ENCODE measurements at regions not wholly inside any gene's neighbourhood (a gene's known extent, or its start where the extent isn't known, plus 50 kb on each side); places are given as distances from the start of the nearest gene placed in this dataset.
"Not testable (repeated sequence)": the region's sequence is repeated elsewhere in the genome, so short reads cannot be mapped to it uniquely, and the experiment has no call there.

DNA sequence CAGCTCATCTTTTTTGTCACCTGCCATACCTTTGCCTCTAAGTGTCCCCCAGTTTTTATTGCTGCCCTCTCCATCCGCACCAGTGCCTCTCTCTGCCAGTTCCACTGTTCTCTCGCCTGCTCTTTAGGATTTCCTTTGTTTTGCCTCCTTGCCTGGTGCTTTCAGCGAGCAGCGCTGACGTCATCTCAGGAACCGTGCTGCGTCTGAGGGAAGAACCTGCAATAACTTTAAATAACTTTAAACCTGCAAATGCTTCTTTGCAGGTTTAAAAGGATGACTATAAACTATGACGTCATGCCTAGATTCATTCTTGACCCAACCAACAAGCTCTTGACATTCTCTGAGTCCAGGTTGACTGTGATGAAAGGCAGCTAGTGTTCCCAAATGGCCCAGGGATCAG lies 105.1 kb downstream of the LRRC74B start:
- POLR2A ChIA-PET, result not testable (repeated sequence)

DNA sequence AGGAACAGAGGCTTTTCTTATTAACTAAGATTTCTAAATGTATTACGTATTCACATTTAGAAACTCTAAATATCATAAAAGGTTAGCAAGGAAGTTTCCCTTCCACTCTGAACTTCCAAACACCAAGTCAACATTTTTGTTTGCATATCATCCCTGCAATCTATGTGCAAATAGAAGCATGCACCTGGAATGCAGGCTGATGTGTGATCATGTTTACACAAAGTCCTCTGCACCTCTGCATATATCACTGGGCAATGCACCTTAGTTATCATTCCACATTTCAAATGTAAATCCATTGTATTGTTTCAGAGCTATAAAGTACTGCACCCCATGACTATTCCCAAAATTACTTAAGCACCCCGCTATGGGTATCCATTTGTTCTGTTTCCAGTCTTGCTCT lies 142.1 kb downstream of the LRRC74B start:
- H3K27me3 Mint-ChIP-seq; H3K4me1 Mint-ChIP-seq; H3K9me3 ChIP-seq; H3K36me3 ChIP-seq (ENCODE audit: control insufficient read depth in 2 of 2, extremely low read depth in 1 of 2, insufficient read depth in 1 of 2, low read length in 1 of 2); H3K27ac ChIP-seq (ENCODE audit: low read length); H3K9me3 Mint-ChIP-seq; DNase-seq; POLR2A ChIA-PET; H3K27ac Mint-ChIP-seq; ATAC-seq (replicated peaks in 1 of 4); H3K27me3 ChIP-seq (replicated peaks in 1 of 2; ENCODE audit: control insufficient read depth in 2 of 2, extremely low read depth in 1 of 2, insufficient read depth in 2 of 2, low read length in 1 of 2); H3K4me3 ChIP-seq (ENCODE audit: control insufficient read depth in 1 of 2, extremely low read depth in 1 of 2, low read length in 1 of 2); H3K4me1 ChIP-seq (ENCODE audit: control insufficient read depth in 1 of 2, extremely low read depth in 1 of 2, insufficient read depth in 2 of 2, low read length in 2 of 2); CTCF ChIA-PET; H3K4me3 Mint-ChIP-seq; H3K36me3 Mint-ChIP-seq: not testable (repeated sequence)
- WGBS (ENCODE audit: insufficient coverage), result no CpG with 5 or more reads among the region's 2 CpGs

More for the DNA sequence above, 105.1 kb downstream of the LRRC74B start:
- H3K36me3 Mint-ChIP-seq; CTCF ChIA-PET; H3K27me3 Mint-ChIP-seq; H3K4me1 ChIP-seq (ENCODE audit: control insufficient read depth in 1 of 2, extremely low read depth in 1 of 2, insufficient read depth in 2 of 2, low read length in 2 of 2); H3K4me3 ChIP-seq (ENCODE audit: control insufficient read depth in 1 of 2, extremely low read depth in 1 of 2, low read length in 1 of 2); H3K27me3 ChIP-seq (replicated peaks in 1 of 2; ENCODE audit: control insufficient read depth in 2 of 2, extremely low read depth in 1 of 2, insufficient read depth in 2 of 2, low read length in 1 of 2); H3K27ac ChIP-seq (ENCODE audit: low read length); H3K27ac Mint-ChIP-seq; H3K4me1 Mint-ChIP-seq; H3K36me3 ChIP-seq (ENCODE audit: control insufficient read depth in 2 of 2, extremely low read depth in 1 of 2, insufficient read depth in 1 of 2, low read length in 1 of 2); H3K9me3 Mint-ChIP-seq; H3K9me3 ChIP-seq: not testable (repeated sequence)
- peak in 1 of 4 experiments; percentile 31 for ATAC-seq (replicated peaks in 1 of 4)
- no CpG with 5 or more reads among the region's 8 CpGs for WGBS (ENCODE audit: insufficient coverage)
- H3K4me3 Mint-ChIP-seq, result peak overlapping the region; percentile 17 to 45 (median 41)
- DNase-seq, result peak in 11 of 35 experiments; percentile 2 to 27 (median 3)

- H3K4me3 Mint-ChIP-seq; H3K4me1 Mint-ChIP-seq; H3K4me1 ChIP-seq (ENCODE audit: control insufficient read depth in 1 of 2, extremely low read depth in 1 of 2, insufficient read depth in 2 of 2, low read length in 2 of 2); H3K27me3 Mint-ChIP-seq; ATAC-seq (replicated peaks in 1 of 4); H3K4me3 ChIP-seq (ENCODE audit: control insufficient read depth in 1 of 2, extremely low read depth in 1 of 2, low read length in 1 of 2); H3K27me3 ChIP-seq (replicated peaks in 1 of 2; ENCODE audit: control insufficient read depth in 2 of 2, extremely low read depth in 1 of 2, insufficient read depth in 2 of 2, low read length in 1 of 2); POLR2A ChIA-PET; H3K27ac ChIP-seq (ENCODE audit: low read length); H3K9me3 Mint-ChIP-seq; DNase-seq; H3K36me3 Mint-ChIP-seq; H3K9me3 ChIP-seq; H3K36me3 ChIP-seq (ENCODE audit: control insufficient read depth in 2 of 2, extremely low read depth in 1 of 2, insufficient read depth in 1 of 2, low read length in 1 of 2); CTCF ChIA-PET; H3K27ac Mint-ChIP-seq: not testable (repeated sequence)
- no CpG with 5 or more reads among the region's 6 CpGs for WGBS (ENCODE audit: insufficient coverage)
Measured at GRCh38 chr22:21212054-21212453, 166.3 kb downstream of the LRRC74B start.

- H3K9me3 Mint-ChIP-seq; CTCF ChIA-PET; H3K4me3 Mint-ChIP-seq; H3K4me3 ChIP-seq (ENCODE audit: control insufficient read depth in 1 of 2, extremely low read depth in 1 of 2, low read length in 1 of 2); DNase-seq; ATAC-seq (replicated peaks in 1 of 4); H3K27ac ChIP-seq (ENCODE audit: low read length); POLR2A ChIA-PET; H3K27ac Mint-ChIP-seq; H3K9me3 ChIP-seq; H3K36me3 ChIP-seq (ENCODE audit: control insufficient read depth in 2 of 2, extremely low read depth in 1 of 2, insufficient read depth in 1 of 2, low read length in 1 of 2); H3K4me1 Mint-ChIP-seq; H3K36me3 Mint-ChIP-seq; H3K27me3 ChIP-seq (replicated peaks in 1 of 2; ENCODE audit: control insufficient read depth in 2 of 2, extremely low read depth in 1 of 2, insufficient read depth in 2 of 2, low read length in 1 of 2); H3K4me1 ChIP-seq (ENCODE audit: control insufficient read depth in 1 of 2, extremely low read depth in 1 of 2, insufficient read depth in 2 of 2, low read length in 2 of 2); H3K27me3 Mint-ChIP-seq: not testable (repeated sequence)
- WGBS (ENCODE audit: insufficient coverage), result no CpG with 5 or more reads among the region's 24 CpGs
Measured at GRCh38 chr22:21215973-21216731, 167.4 kb upstream of the RIMBP3B start.

GRCh38 chr22:21224900-21225299 lies 158.7 kb upstream of the RIMBP3B start:
- H3K4me3 Mint-ChIP-seq; H3K27me3 Mint-ChIP-seq; H3K9me3 ChIP-seq; CTCF ChIA-PET; H3K27ac ChIP-seq (ENCODE audit: low read length); H3K36me3 Mint-ChIP-seq; H3K36me3 ChIP-seq (ENCODE audit: control insufficient read depth in 2 of 2, extremely low read depth in 1 of 2, insufficient read depth in 1 of 2, low read length in 1 of 2); POLR2A ChIA-PET; H3K4me1 Mint-ChIP-seq; H3K27me3 ChIP-seq (replicated peaks in 1 of 2; ENCODE audit: control insufficient read depth in 2 of 2, extremely low read depth in 1 of 2, insufficient read depth in 2 of 2, low read length in 1 of 2); H3K4me1 ChIP-seq (ENCODE audit: control insufficient read depth in 1 of 2, extremely low read depth in 1 of 2, insufficient read depth in 2 of 2, low read length in 2 of 2); H3K4me3 ChIP-seq (ENCODE audit: control insufficient read depth in 1 of 2, extremely low read depth in 1 of 2, low read length in 1 of 2); H3K9me3 Mint-ChIP-seq; DNase-seq; ATAC-seq (replicated peaks in 1 of 4); H3K27ac Mint-ChIP-seq: not testable (repeated sequence)
- WGBS (ENCODE audit: insufficient coverage), result no CpG with 5 or more reads among the region's 7 CpGs

GRCh38 chr22:21226901-21227693 lies 156.5 kb upstream of the RIMBP3B start:
- POLR2A ChIA-PET; ATAC-seq (replicated peaks in 1 of 4); H3K9me3 Mint-ChIP-seq; H3K36me3 Mint-ChIP-seq; H3K4me1 ChIP-seq (ENCODE audit: control insufficient read depth in 1 of 2, extremely low read depth in 1 of 2, insufficient read depth in 2 of 2, low read length in 2 of 2); H3K9me3 ChIP-seq; H3K27ac Mint-ChIP-seq; H3K27me3 ChIP-seq (replicated peaks in 1 of 2; ENCODE audit: control insufficient read depth in 2 of 2, extremely low read depth in 1 of 2, insufficient read depth in 2 of 2, low read length in 1 of 2); H3K4me3 Mint-ChIP-seq; H3K36me3 ChIP-seq (ENCODE audit: control insufficient read depth in 2 of 2, extremely low read depth in 1 of 2, insufficient read depth in 1 of 2, low read length in 1 of 2); H3K4me1 Mint-ChIP-seq; DNase-seq; H3K27me3 Mint-ChIP-seq; H3K27ac ChIP-seq (ENCODE audit: low read length); CTCF ChIA-PET; H3K4me3 ChIP-seq (ENCODE audit: control insufficient read depth in 1 of 2, extremely low read depth in 1 of 2, low read length in 1 of 2): not testable (repeated sequence)
- whole genome bisulfite sequencing (ENCODE audit: insufficient coverage), result no CpG with 5 or more reads among the region's 16 CpGs
